HG03571 (cell line): ENCODE measurements at regions not wholly inside any gene's neighbourhood (a gene's known extent, or its start where the extent isn't known, plus 50 kb on each side); places are given as distances from the start of the nearest gene placed in this dataset.

Experiments
- ATAC-seq: cut with Tn5 transposase; IDR thresholded peaks from one replicate; pipeline ENCODE4 v1.9.1; 2021; ENCODE audit not compliant: unreplicated experiment

DNA sequence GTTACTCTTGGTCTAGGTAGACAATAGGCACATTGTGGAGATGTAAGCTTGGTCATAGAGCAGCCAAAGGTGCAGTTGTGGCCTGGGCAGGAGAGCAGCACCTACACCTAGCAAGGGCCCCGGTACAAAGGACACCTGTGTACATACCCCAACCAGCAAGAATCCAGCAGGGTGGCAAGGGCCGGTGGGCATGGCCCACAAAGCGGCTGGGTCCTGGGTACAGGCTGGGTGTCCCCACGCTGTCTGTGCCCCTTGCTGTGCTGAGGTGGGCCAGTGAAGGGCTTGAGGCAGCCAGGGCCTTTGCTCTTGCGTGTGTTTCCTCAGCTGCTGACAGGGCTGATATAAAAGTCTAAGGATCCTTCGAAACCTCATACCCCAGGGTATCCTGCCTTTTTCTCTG, 501.8 kb downstream of the EIPR1 start:
- ATAC-seq: no peak

DNA sequence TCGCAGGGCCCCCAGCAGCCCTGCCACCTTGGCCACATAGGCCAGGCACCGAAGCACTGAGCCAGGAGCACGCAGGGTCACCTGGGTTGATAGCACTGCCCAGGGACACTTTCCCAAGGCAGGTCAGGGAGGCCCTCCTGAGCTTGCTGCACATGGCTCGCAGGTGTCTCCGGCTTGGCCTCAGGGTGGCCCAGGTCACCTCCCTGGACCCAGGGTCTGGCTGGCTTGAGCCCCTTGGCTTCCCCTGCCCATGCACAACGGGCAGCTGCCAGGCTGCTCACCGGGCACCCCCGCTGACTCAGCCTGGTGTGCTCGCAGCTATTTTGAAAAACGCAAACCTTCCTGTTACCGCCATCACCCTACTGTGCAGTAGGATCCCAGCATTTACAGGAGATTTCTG, 502.3 kb downstream of the EIPR1 start:
- no peak for ATAC-seq

DNA sequence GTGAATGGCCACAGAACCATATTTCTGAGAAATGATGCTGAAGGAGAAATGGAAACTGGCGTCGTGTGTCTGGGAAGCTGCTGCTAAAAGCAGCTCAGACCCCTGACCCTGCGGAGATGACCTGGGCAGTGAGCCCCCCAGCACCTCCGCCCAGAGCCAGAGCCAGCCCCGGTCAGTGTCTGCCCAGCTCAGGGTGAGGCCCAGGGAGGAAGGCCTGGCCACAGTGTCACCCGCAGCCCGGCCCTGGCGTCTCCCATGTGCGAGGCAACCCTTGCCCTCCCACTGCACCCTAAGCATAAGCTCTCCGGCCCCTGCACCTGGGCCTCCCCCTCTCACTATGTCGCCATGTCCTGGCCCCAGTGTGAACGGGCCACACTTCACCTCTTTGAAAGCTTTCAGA, 502.8 kb downstream of the EIPR1 start:
- no peak for ATAC-seq

DNA sequence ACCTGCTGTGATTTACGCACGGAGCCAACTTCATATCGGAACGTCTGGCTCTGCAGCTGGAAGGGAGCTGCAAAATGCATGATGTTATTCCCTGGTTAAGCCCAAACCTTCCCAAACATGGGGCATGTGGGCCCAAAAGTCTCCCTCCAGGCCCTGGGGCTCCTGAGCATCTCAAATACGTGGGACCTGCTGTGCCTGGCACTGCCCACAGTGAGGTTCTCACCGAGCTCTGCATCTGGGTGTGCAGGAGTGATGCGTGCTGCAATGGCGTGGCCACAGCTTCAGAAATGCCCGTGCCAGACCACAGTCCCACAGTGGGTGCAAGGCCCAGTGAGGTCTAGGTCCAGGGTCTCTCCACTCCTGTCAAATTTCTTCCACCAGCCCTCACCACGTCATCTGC, 503.3 kb downstream of the EIPR1 start:
- ATAC-seq: no peak

DNA sequence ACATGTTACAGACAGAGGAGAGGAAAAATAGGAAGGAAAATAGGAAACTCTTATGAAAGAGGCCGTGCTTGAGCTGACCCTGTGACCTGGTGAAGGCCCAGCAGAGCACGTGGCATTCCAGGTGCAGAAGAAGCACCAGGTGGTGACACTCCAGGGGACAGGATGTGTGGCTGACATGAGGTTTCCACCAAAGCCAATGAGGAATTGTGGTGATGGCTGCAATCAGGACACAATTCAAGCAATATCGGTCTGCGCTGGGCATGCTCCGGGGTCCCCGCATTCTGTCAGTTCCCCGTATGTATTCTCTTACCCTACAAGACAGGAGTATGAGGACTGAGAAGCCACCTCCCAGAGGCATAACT, 504.2 kb downstream of the EIPR1 start:
- ATAC-seq: no peak

DNA sequence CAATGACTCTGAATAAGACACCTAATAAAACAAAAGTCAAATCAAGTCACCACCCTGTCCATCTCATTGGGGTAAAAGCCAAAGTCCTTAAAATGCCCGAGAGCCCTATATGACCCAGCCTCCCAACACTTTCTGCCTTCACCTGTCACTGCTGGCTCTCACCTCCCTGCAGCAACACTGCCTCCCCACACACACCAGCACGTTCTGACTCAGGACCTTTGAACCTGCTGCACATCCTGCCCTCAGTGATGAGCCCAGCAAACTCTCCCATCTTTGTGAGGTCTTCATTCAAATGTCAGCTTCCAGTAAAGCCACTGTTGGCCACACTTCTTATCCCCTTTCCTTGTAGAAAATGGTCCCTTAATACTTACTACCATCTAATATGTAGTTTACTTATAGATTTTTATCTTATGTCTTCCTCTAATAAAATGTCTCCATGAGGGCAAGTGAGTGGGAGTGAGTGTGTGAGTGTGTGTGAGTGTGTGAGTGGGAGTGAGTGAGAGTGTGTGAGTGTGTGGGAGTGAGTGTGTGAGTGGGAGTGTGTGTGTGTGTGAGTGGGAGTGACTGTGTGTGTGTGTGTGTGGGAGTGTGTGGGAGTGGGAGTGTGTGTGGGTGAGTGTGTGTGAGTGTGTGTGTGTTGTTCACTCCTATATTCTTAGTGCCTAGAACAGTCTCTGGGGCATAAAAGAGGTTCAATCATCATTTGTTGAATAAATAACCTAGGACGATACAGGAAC, 504.7 kb downstream of the EIPR1 start:
- ATAC-seq: no peak

DNA sequence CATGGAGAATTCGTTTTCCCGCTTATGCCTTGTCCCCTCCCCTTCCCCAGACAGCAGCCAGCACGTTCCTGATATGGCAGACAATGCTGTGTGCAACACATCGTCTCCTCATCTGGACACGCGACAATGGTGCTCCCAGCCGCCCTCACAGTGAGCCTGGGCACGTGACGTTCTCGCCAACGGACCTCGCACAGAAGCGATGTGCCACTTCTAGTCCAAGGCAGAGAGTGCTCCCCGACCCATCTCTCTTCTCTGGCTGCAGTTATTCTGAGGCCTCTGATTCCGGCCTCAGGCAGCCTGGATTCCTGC, 505.4 kb downstream of the EIPR1 start:
- no peak for ATAC-seq

DNA sequence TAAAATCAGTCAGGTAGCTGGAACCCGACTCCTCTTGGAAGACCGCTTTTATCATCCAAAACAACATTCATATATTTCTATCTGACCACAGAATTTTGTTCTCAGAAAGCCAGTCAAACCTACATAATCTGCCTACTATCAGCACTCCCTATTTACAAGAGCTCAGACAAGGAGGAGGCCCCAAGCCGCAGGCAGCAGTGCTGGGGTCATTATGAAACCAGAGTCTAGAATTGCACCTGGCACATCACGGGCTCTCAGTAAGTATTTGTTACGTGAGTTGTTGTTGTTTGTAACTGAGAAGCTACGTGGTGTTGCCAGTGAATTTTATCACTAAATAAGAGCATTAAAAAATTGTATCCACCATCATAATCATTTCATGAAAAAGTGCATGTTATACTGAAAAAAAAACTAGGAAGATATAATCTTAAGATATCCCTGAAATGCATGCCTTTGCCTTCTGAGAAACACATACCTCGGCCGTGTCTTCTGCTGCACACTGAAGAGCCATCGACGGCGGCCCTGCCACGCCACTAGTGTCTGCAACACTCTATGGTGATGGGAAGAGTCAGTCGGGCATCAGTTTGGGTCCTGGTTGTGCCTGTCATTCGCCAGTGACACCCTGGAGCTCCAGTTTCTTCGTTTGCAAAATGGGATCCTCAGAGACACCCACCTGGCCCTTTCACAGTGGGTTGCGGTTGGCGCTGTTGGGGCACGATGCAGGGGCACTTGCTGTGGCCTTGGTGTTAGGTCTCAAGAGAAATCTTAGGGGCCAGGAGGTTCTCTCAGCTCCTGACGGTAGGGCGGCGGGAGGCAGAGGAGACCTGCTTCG, 505.9 kb downstream of the EIPR1 start:
- ATAC-seq: no peak

DNA sequence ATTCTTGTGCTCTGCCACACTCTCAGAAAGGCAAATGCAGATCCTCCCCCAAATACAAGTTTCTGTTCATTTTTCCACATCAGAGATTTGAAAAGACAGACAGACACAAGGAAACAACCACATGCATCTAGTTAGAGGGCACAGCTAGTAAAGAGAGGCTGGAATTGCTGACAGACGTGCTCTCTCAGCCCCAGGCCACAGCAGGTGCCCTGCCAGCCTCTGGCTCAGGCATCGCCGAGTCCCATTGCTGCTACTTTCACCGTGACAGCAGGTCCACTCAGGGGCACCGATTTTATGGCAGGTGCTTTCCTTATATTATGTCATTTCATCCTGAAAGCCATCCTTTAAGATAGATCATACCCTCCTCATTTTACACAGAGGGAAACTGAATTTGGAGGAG, 507.5 kb downstream of the EIPR1 start:
- ATAC-seq: no peak

DNA sequence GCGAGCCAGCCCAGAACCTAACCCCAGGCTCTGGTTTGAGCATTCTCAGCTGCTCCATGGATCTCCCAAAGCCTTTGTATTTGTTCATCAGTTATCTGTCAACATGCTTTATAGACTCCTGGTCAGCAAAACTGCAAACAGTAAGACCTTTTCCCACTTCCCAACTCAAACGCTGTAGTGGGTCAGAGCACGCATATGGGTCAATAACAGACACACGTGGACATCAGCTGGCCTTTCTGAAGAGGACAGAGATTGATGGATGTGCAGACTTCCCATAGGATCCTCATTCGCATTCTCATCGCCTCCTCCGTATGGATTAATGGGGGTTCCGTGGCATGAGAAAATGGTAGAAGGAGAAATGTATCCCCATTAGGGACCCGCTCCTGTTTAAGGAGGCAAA, 508.1 kb downstream of the EIPR1 start:
- ATAC-seq: no peak

DNA sequence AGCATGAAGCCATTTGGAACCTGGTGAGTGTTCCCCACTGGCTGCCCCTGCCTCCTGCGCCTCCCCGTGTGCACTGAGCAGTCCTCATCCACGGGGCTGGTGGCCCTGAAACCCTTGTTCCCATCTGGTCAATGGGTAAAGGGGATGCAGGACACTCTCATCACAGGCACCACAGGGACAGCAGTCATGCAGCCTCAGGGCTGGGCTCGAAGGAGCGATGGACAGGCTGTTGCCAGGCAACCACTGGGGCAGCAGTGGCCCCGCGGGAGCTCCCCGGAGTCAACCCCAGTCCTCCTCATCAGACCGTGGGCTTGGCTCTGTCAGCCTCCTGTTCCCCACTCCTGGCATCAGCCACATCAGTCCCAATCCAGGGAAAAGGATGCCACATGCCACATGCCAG, 509.5 kb downstream of the EIPR1 start:
- no peak for ATAC-seq

DNA sequence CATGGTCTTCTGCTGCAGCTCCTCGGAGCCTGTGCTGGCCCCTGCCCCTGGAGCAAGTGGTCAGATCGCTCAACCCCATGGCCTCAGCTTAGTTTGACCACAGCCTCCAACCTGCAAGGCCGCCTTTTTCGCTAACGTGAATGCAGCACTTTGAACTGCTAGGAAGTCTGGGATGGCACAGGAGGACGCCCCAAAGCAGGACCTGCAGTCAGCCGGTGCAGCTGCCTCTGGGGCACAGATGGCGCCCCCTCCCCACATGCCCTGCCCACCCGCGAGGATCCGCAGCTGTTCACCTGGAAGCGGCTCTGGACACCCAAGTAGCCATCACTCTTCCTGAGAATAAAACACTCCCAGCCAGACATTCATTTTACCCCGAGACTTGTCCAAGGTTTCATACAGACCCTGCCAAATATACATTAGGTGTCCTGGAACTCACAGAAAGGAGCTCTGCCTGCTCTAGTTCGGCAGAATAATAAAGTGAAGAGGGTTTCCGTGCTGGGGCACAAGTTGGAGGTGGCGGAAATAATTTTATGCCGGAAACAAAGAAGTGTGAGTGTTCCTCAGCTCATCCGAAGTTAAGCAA, 510.1 kb downstream of the EIPR1 start:
- no peak for ATAC-seq

DNA sequence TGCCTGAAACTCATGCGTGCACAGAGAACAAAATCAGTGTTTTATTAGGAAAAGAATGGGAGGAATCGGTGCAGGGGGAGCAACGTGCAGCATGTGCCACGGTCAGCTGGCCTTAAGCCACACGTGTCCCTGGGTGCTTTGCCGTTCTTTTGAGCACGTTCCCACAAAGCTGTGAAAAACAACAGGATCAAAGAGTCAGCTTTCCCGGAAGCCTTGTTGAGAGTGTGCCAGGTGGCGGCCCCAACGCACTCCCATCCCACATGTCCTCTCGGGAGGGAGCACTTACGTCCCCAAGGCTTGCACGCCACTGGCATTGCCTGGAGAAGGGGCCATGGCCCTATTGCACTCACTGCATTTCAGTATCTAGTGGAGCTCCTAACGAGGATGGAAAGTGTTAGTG, 511.2 kb downstream of the EIPR1 start:
- ATAC-seq: no peak

DNA sequence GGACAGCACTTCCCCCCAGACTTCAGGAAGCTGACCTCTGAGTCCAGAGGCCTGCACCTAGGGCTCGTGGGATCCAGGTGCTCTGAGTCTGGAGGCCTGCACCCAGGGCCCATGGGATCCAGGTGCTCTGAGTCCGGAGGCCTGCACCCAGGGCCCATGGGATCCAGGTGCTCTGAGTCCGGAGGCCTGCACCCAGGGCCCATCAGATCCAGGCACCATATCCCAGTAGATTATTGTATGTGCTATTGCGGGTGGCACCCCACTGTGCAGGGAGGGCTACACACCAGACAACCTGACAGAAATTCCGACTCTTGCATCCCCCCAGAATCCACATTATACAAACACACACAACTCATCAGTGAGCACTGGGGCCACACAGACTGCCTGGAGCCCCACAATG, 515.2 kb downstream of the EIPR1 start:
- no peak for ATAC-seq

DNA sequence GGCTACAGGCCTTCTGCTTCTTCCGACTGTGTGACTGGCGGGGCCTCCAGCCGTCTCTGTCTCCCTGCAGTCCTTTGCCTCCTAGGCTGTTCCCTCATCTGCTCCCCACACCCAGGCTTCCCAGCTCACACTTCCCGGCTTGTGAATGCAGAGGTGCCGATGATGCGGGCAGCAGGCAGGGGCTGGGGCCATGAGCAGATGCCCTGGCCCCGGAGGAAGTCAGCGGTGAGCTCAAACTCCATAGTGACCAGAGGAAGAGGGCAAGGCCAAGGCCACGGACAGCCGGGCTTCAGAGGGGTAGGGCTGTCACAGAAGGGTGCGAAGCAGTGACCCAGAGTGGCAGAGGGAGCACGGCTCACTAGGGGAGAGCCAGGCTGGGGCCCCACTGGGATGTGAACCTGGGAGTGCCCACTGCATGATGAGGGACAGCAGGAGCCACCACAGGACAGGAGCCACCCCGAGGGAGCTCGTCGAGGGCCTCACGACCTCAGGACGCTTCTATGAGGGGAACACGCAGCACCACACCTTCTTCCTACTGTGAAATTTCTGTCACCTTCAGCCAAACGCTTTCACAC, 515.9 kb downstream of the EIPR1 start:
- ATAC-seq: no peak

DNA sequence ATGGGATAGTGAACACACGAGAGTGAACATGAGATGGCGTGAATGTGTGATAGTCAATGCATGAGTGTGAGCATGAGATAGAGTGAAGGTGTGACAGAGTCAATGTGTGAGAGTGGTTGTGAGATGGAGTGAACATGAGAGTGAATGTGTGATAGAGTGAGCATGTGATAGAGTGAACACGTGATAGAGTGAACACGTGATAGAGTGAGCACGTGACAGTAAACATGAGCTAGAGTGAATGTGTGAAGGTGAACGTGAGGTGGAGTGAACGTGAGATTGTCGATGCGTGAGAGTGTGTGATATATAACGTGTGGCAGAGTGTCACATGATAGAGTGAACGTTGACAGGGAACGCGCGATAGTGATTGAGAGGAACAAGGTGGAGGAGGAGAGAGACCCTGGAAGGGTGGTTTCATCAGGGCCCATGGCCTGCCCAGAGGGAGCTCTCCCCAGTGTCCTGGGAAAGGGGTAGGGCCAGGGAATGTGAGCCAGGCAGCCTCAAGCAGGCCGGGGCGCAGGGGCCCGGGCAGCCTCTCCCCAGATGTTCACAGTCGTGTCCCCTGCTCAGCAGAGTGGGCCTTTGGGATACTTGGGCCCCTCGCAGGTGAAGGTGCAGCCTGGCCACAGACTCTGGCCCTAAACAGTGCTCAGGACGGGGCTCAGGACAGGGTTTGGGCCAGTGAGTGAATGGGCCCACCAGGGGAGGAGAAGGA, 516.9 kb downstream of the EIPR1 start:
- ATAC-seq: no peak

DNA sequence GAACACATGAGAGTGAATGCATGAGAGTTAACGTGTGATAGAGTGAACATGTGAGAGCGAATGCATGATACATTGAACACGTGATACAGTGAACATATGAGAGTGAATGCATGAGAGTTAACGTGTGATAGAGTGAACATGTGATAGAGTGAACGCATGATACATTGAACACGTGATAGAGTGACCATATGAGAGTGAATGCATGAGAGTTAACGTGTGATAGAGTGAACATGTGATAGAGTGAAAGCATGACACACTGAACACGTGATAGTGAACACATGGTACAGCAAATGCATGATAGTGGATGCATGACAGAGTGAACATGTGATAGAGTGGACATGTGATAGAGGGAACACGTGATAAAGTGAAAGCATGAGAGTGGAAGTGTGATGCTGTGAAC, 517.9 kb downstream of the EIPR1 start:
- no peak for ATAC-seq

DNA sequence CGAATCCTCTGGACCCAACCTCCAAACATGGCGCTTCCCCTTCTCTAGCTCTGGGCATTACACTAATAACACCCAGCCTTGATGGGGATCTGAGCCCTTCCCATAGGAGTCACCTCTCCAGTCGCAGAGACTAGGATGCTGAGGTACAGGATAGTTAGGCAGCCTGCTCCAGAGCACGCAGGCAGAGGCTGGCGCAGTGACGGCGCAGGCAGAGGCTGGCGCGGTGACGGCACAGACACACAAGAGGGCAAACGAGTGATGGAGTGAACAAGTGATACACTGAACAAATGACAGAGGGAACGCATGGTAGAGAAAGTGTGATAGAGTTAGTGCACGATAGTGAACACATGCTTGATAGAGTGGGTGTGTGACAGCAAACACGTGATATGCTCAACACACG, 518.5 kb downstream of the EIPR1 start:
- ATAC-seq: no peak

DNA sequence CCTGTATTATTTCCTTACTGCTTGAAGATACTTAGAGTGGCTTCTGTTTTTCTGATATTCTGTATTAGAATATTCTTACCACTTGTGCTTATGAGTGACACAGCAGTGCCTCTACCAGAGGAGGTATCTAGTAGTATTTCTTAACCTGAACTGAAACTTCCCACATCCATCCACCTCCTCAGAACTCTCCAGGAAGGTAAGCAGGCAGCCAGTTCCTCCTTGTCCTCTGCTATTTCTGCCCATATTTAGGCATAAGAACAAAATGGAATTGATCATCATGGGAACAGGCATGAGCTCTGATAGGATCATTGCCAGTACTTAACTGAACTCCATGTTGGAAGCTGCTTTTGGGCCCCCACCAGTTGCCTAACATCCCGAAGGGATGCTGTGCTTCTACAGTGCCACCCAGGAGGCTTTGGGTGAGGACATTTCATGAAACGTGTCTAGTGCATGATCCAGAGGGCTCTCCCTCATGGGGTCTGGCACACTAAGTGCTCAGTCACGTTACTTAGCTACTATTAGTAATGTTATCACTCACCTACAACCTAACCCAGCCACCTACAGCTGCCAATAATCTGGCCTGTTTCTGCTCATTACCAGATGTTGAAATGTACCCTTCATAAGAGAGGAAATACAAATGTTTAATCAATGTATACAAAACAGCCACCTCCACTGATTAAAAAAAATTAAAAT, 520.7 kb downstream of the EIPR1 start:
- no peak for ATAC-seq

DNA sequence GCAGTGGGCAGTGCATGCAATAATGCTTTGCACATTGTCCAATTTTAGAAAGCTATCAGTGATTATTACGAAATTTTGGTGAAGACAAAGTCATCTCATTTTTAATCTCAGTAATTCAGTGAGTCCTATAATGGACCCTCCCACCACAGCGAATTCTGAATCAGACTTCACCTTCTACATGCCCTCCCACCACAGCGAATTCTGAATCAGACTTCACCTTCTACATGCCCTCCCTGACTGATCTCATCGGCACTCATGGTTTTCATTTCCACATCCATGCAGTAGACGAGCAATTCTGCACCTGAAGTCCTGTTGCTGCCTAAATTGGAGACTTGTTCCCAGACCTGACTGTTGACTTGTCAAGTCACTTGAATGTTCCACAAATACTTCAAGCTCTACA, 522.3 kb downstream of the EIPR1 start:
- no peak for ATAC-seq

DNA sequence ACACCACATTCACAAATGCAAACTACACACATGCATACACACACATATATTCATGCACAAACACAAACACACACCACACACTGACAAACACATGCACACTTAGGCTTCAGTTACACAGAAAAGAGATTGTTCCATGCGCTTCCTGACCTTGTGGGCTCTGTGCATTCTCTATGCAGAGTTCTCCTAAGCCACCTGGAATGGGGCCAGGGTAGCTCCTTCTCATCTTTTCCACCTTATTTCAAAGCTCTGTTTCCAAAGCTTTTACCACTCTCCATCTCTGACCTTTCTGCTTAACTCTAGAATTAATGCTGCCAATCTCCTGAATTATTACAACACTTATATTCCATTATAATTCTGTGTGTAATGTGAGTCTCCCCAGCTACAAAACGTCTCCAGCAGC, 522.3 kb upstream of the MYT1L start:
- no peak for ATAC-seq
